ENCODE measurements at regions not wholly inside any gene's neighbourhood (a gene's known extent, or its start where the extent isn't known, plus 50 kb on each side); places are given as distances from the start of the nearest gene placed in this dataset.

DNA sequence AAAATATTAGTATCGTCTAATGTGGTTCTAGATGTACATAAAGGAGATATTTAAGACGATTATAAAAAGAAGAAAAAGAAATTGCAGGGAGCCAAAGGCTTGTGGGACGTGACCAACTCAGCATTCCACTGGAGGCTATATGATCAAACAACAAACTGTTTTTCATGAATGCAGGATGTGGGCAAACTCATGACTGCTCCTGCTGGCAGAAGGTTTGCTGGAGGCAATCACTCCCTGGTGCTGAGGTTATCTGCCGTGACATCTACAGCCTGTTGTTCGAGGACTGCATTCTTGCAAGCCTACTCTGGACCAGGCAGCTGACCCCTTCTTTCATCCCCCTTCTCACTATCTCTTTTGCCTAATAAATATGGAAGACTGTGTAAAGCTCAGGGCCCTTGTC lies 518.1 kb downstream of the UQCRFS1 start:
- TF ChIP-seq, protein P1, sequence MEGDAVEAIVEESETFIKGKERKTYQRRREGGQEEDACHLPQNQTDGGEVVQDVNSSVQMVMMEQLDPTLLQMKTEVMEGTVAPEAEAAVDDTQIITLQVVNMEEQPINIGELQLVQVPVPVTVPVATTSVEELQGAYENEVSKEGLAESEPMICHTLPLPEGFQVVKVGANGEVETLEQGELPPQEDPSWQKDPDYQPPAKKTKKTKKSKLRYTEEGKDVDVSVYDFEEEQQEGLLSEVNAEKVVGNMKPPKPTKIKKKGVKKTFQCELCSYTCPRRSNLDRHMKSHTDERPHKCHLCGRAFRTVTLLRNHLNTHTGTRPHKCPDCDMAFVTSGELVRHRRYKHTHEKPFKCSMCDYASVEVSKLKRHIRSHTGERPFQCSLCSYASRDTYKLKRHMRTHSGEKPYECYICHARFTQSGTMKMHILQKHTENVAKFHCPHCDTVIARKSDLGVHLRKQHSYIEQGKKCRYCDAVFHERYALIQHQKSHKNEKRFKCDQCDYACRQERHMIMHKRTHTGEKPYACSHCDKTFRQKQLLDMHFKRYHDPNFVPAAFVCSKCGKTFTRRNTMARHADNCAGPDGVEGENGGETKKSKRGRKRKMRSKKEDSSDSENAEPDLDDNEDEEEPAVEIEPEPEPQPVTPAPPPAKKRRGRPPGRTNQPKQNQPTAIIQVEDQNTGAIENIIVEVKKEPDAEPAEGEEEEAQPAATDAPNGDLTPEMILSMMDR (IDR thresholded peaks at IDR 0.05): no peak
- TF ChIP-seq POLR2A (IDR thresholded peaks at IDR 0.05): no peak

All from heart left ventricle (tissue), 13 donors.